ENCODE measurements at regions not wholly inside any gene's neighbourhood (a gene's known extent, or its start where the extent isn't known, plus 50 kb on each side); places are given as distances from the start of the nearest gene placed in this dataset.
A peak's percentile ranks its signal among the peaks of the same experiment; 100 is the strongest.

DNA sequence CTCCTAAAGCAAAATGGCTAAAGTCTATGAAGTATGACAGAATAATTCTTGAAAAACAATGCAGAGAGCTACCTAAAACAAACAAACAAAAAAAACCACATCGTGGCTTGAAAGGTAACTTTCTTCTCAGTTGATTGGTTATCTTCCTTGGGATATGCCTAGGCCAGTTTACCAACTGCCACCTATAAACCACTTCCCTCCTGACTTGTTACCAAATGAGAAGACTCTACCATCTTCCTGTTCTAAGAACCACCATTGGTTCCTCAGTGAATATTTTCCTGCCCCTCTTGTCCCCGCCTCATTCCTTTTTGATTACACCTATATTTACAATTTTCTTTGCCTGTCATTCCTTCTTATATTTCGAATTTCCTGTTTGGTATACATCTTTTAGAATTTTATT lies 336.6 kb downstream of the SIPA1L2 start:
- no peak overlapping the region for H3K27ac ChIP-seq
- H3K27me3 ChIP-seq: no peaks in the 10 kb centered on the region
- H3K4me1 ChIP-seq: peaks cover 24% of the 10 kb centered on the region

DNA sequence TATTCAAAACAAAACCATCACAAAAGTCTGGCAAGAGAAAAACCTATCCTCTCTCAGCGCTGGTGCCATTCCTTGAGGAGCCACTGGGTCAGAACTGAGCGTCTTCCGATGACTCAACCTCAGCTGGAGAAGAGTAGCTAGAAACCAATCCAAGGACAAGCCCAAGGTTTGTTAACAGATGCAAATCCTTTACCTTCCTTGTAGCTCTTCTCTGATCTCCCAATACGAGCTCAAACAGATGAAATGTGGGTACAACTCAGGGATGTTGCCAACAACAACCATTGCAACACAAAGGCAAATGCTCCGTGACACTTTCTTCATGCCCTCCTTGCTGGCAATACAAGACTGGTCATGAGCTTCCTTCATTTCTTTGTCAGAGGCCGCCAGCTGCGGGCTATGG lies 337.1 kb downstream of the SIPA1L2 start:
- no peak for TF ChIP-seq EP300 (IDR thresholded peaks at IDR 0.05)
- TF ChIP-seq, protein P1, sequence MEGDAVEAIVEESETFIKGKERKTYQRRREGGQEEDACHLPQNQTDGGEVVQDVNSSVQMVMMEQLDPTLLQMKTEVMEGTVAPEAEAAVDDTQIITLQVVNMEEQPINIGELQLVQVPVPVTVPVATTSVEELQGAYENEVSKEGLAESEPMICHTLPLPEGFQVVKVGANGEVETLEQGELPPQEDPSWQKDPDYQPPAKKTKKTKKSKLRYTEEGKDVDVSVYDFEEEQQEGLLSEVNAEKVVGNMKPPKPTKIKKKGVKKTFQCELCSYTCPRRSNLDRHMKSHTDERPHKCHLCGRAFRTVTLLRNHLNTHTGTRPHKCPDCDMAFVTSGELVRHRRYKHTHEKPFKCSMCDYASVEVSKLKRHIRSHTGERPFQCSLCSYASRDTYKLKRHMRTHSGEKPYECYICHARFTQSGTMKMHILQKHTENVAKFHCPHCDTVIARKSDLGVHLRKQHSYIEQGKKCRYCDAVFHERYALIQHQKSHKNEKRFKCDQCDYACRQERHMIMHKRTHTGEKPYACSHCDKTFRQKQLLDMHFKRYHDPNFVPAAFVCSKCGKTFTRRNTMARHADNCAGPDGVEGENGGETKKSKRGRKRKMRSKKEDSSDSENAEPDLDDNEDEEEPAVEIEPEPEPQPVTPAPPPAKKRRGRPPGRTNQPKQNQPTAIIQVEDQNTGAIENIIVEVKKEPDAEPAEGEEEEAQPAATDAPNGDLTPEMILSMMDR (IDR thresholded peaks at IDR 0.05): no peak
- TF ChIP-seq POLR2A (IDR thresholded peaks at IDR 0.05): no peak
- peak in 1 of 3 donors; percentile 75 for TF ChIP-seq POLR2AphosphoS5 (IDR thresholded peaks at IDR 0.05)
- Histone ChIP-seq H3K4me3 (no peak overlapping the region), H3K27me3 (no peaks in the 10 kb centered on the region), H3K4me1 (peaks cover 26% of the 10 kb centered on the region), H3K27ac (peak overlapping the region; percentile 49), H3K9me3 (no peaks in the 10 kb centered on the region), H3K36me3 (no peaks in the 10 kb centered on the region)
- 39% methylated on average over 7 of the region's 7 CpGs for WGBS
- no peak for DNase-seq (ENCODE audit: low spot score in 2 of 2)

More for the DNA sequence above, 336.6 kb downstream of the SIPA1L2 start:
- Histone ChIP-seq H3K4me3 (no peak overlapping the region), H3K36me3 (no peaks in the 10 kb centered on the region), H3K9me3 (no peaks in the 10 kb centered on the region)
- DNase-seq (ENCODE audit: low spot score in 2 of 2): no peak
- TF ChIP-seq EP300 (IDR thresholded peaks at IDR 0.05): no peak
- 83% methylated on average over 3 of the region's 3 CpGs for WGBS

DNA sequence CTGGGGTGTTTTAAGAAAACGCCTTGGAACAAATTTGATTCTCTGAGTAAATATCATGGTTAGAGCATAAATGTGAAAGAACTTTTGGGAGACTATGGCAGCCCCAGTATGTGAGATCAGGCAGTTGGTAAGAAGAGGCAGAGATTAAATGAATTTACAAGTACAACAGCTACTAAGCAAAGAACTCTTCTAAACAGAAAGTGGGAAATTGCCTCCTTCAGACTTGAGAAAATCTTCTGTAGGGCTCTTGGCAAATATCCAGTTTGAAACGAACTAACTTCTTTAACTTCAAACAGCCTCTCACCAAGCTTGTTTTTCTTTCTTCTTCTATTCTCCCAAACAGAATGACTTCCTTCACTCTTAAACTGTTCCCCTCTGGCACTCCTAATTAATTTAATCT lies 337.7 kb downstream of the SIPA1L2 start:
- Histone ChIP-seq H3K27me3 (no peaks in the 10 kb centered on the region), H3K36me3 (no peaks in the 10 kb centered on the region), H3K4me1 (peaks cover 26% of the 10 kb centered on the region), H3K4me3 (peak overlapping the region; percentile 4), H3K9me3 (no peaks in the 10 kb centered on the region), H3K27ac (peak overlapping the region; percentile 49)
- 31% methylated on average over 2 of the region's 2 CpGs for WGBS
- no peak for DNase-seq (ENCODE audit: low spot score in 2 of 2)
- TF ChIP-seq, protein P1 (IDR thresholded peaks at IDR 0.05): no peak
- TF ChIP-seq EP300 (IDR thresholded peaks at IDR 0.05): no peak

DNA sequence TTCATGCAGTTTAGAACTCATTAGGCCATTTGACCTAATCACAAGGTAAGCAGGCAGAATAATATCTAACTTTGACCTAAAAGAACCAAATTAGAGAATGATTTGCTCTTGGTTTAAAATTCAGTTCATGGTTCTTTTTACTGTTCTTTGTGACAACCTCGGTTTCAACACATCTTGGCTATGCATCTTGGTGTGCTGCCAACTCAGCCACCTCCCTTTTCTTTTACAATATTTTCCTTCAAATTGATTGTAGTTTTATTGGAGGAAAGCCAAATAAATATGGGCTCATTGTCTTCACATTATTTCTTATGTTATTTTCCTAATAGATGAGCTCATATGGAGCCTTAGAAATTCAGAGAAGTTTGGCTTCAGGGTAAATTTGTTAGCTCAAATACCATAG lies 338.3 kb downstream of the SIPA1L2 start:
- 11% methylated on average over 1 of the region's 1 CpG for WGBS
- H3K4me3 ChIP-seq: no peak overlapping the region

DNA sequence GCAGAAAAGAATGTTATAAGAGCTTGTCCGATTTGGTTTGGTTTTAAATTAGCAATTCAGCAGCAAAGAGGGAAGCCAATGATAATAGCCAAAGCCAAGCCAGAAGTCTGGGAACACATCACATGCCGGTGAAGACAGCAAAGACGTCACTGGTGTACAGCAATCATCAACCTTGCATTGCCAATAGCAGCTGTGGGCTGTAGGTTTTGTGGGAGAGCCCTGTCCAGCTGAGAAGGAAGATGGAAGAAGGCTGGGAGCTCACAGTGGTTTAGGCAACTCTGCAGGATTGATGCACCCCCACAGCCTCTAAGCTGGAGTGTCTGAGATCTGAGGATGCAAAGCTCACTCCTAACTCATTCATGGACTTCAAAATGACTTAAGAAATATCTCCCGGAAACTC lies 338.7 kb downstream of the SIPA1L2 start:
- no peak overlapping the region for H3K4me3 ChIP-seq
- H3K9me3 ChIP-seq: no peaks in the 10 kb centered on the region
- H3K4me1 ChIP-seq: peaks cover 26% of the 10 kb centered on the region
- H3K27ac ChIP-seq: peak overlapping the region; percentile 49
- 73% methylated on average over 4 of the region's 4 CpGs for WGBS
- no peaks in the 10 kb centered on the region for H3K27me3 ChIP-seq
- no peaks in the 10 kb centered on the region for H3K36me3 ChIP-seq
- DNase-seq (ENCODE audit: low spot score in 2 of 2): peak in 1 of 2 donors; percentile 74
- TF ChIP-seq POLR2A (IDR thresholded peaks at IDR 0.05) (no peak), POLR2AphosphoS5 (IDR thresholded peaks at IDR 0.05) (no peak), EP300 (IDR thresholded peaks at IDR 0.05) (no peak)
- TF ChIP-seq, protein P1 (IDR thresholded peaks at IDR 0.05): no peak

More for the DNA sequence above, 338.3 kb downstream of the SIPA1L2 start:
- H3K27me3 ChIP-seq: no peaks in the 10 kb centered on the region
- H3K4me1 ChIP-seq: peaks cover 26% of the 10 kb centered on the region
- DNase-seq (ENCODE audit: low spot score in 2 of 2): no peak
- H3K27ac ChIP-seq: peak overlapping the region; percentile 49
- H3K9me3 ChIP-seq: no peaks in the 10 kb centered on the region
- TF ChIP-seq POLR2A (IDR thresholded peaks at IDR 0.05) (no peak), POLR2AphosphoS5 (IDR thresholded peaks at IDR 0.05) (peak in 1 of 3 donors; percentile 3)
- H3K36me3 ChIP-seq: no peaks in the 10 kb centered on the region

DNA sequence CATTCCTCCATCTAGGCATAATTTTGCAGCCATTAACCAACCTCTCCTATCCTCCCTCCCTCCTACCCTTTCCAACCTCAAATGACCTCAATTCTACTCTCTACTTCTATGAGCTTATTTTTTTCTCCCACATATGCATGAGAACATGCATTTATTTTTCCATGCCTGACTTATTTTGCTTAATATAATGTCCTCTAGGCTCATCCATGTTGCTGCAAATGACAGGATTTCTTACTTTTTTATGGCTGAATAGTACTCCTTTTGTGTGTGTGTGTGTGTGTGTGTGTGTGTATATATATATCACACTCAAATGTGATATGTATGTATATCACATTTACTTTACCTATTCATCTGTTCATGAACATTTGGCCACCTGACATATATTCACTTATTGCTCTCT lies 339.4 kb downstream of the SIPA1L2 start:
- no peak for DNase-seq (ENCODE audit: low spot score in 2 of 2)
- no peaks in the 10 kb centered on the region for H3K27me3 ChIP-seq
- H3K9me3 ChIP-seq: no peaks in the 10 kb centered on the region
- no peak for TF ChIP-seq POLR2AphosphoS5 (IDR thresholded peaks at IDR 0.05)
- no peak for TF ChIP-seq POLR2A (IDR thresholded peaks at IDR 0.05)
- TF ChIP-seq, protein P1 (IDR thresholded peaks at IDR 0.05): no peak
- no peak for TF ChIP-seq EP300 (IDR thresholded peaks at IDR 0.05)
- no peaks in the 10 kb centered on the region for H3K36me3 ChIP-seq
- no peak overlapping the region for H3K4me3 ChIP-seq
- peaks cover 26% of the 10 kb centered on the region for H3K4me1 ChIP-seq
- peak overlapping the region; percentile 49 for H3K27ac ChIP-seq
